GM21825 (cell line): ENCODE measurements at regions not wholly inside any gene's neighbourhood (a gene's known extent, or its start where the extent isn't known, plus 50 kb on each side); places are given as distances from the start of the nearest gene placed in this dataset.

Experiments
- ATAC-seq: cut with Tn5 transposase; IDR thresholded peaks from one replicate; pipeline ENCODE4 v1.9.1; 2021; ENCODE audit warnings: mild to moderate bottlenecking, moderate library complexity; ENCODE audit not compliant: unreplicated experiment

DNA sequence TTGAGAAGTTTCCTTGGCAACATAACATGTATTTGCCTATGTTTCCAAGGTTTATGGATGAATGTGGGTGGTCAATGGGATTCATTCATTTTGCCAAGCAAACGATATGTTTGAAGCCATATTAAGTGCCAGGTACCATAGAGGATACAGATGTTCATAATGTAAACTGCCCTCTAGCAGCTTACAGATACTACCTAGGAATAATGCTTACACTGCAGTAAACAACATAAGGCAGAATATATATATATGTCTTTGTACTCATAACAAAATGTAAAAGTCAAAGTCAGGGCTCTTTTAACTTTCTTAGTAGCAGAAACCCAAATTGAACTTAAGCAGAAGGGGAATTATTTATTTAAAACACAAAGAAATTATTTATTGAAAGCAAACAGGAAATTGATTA is 171.6 kb upstream of the TNP1 start:
- no peak for ATAC-seq

DNA sequence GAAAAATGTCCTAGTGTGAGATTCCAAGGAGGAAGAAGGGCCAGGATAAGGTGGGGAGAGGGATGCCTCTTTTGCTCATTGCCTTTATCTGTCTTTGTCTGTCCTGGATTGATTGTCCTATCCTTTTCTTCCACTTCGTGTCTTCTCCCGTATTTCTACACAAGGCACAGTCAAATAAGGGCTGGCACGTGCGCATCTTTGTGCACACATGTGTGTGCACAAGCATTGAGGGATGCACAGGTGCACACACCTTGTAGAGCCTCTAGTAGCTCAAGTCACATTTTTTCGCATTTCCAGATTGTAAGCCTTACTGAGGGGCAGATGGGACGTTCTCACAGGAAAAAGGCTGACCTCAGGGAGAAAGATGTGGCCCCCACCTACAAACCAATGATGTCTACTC is 170.2 kb upstream of the TNP1 start:
- ATAC-seq, result no peak

DNA sequence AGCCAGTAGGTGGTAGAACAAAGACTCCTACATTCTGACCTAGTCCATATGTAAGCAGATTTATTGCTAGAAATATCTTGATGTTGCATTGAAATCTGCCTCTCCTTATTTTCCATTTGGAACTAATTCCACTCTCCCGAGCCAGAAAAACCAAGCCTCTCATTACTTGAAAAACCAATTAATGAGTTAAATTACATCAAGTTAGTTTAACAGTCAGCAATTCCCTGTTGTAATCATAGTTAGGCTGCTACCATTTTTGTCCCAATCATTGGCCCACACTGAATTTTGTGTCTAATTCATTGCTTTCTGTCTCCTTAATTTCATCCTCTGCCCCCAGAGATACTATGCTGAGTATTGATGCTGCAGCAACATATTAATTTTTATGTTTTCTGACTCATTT is 168.3 kb upstream of the TNP1 start:
- ATAC-seq, result no peak

DNA sequence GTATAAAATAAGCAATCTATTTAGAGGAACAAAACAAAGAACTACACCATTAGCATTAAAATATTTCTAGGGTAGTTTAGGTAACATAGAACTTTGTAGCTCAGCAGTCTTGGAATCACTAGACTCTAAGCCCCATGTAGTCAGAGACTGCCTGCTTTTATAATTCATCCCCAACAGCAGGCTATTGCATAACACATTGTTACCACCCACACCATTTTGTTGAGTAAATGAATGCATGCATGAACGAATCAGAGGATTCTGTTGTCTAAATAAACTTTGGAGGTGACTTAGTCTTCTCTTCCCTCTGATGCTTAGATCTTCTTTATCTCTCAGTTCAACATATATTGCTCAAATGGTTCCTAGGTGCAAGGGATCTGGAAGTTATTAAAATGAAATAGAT is 167.6 kb upstream of the TNP1 start:
- no peak for ATAC-seq

DNA sequence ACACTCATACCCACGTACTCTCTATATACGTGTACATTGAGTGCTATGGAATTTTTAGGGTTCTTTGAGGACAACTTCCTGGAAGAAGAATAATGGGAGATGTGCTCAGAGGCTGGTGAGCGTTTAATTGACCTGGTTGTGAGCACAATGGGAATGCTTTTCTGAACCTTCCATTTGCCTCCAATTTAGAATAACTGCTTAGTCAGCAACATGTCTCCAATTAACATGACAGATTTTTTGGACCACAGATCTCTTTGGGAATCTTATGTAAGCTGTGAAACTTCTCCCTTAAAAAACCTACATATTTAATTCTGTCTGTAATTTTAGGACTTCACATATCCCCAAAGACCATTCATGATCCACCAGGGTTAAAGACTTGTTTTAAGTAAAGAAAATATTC is 166.7 kb upstream of the TNP1 start:
- no peak for ATAC-seq

DNA sequence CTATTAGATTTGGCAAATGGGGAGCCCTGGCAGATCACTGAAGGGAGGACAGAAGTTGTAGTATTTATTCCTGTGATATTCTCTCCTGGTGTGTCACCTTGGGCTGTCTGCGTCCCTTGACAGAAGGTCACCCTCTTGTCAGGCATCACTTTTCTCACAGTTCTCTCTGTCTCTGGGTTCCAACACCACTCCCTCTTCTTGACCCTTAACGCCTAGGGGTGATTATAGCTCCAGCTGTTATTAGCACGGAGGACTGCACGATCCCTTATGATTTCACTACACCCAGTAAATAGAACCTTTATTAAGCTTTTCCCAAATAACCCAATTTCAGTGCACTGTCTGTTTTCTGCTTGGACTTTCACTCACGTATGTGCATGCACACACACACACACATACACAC is 166.3 kb upstream of the TNP1 start:
- no peak for ATAC-seq

DNA sequence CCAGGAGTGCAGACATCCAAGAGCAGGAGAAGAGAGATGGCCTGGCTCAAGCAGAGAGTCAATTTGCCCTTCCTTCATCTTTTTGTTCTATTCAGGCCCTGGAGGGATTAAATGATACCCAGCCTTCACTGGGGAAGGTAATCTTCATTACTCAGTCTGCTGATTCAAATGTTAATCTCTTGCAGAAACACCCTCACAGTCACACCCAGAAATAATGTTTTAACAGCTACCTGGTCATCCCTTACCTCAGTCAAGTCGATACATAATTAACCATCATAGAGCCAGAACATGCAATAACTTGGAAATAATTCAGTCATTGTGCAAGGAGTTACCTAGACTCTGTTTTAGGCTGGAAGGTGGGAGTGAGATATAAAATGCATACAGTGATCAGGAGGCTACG is 163.7 kb upstream of the TNP1 start:
- no peak for ATAC-seq

DNA sequence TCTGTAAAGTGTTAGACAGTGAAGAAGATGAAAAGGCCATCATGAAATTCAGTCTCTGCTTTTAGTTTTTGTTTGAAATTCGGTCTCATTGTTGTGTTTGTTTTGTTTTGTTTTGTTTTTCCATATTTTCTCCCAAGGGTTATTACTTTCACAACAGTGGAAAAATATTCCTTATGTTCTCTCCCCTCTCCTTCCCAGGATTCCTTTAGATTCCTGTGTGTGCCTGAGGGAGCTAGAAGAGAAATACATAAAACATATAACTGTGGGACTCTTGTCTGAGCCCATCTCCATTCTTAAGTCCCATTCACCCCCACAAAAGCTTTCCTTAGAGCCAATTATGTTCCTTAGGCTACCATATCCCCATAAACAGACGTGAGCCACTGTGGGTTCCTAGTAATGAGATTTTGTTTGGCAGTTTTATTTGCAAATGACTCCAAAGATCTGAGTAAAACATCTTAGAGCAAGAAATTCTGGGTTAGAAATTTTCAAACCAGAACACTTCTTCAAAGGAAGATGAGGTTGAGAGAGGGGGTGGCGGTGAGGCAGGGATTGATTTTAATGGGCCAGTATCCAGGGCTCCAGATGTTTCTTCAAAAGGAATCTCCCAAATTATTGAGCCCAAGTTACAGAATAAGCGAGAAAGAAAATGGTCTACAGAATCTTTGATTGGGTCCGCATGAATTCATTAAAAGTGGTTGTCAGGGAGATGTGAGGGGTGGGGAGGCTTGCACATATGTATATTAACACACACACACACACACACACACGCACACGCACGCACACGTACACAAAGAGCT is 157.8 kb upstream of the TNP1 start:
- ATAC-seq, result no peak

DNA sequence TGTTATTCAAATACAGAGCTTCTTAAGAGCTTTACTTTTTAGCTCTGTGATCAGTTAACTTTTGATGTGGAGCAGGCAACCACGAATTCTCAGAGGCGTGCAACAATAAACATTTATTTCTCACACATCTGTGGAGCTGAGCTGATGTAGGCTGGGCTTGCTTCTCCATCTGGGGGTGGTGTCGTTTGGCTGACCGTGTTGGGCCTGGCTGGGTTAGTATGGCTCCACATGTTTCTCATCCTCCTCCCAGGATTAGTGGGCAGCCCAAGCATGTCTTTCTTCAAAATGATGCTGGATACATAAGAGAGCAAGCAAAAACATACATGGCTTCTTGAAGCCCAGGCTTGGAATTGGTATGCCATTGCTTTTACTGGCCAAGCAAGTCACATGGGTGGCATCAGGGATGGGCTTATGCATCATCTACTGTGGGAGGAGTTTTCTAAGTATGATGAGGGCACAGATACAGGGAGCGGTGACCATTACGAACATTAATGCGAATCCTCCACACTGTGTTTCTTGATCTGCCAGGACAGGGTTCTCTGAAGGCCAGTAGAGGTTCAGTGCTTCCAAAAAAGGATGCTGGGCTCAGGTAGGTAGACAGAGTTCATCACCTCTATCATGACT is 157.0 kb upstream of the TNP1 start:
- ATAC-seq, result no peak

DNA sequence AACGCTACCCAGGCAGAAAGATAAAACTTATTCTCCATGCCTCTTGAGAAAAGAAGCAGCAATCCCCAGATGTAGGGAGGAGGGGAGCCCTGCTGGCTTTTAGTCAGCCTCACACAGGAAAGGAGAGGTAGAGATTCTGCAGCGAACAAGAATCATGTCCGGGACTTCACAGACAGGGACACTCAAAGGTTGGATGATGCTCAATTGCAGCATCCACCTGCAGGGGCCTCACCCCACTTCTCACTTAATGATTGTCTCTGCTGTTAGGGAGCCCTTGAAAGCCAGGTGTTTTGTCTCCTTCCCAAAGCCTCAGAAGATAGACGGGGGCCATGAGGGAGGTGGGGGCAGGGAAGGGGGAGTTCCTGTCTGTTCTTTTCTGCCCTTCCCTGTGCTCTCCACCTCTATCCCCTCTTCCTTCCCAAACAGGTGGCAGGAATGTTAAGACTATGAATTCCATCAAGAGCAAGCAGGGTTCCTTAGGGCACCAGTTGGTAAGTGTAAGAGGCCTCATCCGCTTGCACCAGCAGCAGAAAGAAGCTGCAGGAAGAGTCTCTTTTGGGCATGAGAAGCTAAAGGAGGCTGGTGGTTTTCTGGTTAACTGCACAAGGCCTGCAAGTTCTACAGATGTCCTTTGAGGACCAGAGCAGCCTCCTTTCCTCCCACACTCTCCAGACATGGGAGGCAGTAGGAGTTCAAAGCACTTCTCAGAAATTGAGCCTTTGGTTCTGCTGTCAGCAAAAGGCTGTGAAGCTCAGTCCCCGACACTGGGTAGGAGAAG is 154.7 kb upstream of the TNP1 start:
- ATAC-seq, result no peak

DNA sequence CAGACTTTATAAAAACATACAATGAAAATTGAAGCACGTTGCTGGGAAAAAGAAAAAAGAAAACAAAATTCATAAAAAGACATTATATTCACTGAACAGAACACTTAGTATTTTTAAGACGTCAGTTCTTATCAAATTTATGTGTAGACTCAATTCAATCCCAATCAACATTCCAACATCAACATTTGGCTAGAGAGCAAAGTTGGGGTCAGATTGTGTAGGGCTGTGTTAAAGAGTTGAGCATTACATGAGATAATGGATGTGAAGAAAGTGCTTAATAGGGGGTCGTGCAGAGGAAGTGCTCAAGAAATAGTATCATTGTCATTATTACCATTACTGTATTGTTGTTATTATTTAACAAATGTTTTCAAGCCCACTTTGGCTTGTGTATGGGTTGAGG is 154.1 kb upstream of the TNP1 start:
- no peak for ATAC-seq

DNA sequence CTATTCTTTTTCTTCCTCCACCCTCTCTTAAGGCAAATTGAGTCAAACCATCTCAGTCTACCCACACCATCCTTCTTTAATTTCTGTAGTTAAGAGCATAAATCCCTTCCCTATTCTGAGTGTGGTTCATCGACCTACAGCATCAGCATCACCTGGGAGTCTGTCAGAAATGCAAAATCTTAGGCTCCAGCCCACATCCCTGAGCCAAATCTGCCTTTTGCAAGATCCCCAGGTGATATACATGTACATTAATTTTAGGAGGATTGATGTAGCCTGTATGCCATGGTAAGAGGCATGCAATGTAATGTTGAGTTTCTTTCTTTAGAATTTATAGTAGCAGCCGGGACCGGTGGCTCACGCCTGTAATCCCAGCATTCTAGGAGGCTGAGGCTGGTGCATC is 151.7 kb upstream of the TNP1 start:
- no peak for ATAC-seq

DNA sequence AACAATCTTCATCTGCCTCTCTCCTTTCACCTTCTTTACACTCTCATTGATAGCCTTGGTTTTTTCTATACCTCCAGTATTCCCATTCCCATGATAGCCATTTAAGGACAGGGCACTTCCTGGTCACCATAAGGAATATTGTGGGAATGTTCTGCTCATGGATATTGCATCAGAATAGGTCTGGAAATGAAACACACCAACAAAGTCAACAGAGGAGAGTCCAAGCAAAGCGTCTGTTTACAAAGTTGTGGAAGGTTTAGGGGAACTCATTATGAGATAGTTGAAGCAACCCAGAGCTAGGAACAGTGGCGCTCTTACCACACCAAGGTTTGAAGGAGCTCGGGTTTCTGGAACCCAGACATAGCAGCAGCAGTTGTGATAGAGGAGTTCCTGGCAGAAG is 150.3 kb upstream of the TNP1 start:
- no peak for ATAC-seq

DNA sequence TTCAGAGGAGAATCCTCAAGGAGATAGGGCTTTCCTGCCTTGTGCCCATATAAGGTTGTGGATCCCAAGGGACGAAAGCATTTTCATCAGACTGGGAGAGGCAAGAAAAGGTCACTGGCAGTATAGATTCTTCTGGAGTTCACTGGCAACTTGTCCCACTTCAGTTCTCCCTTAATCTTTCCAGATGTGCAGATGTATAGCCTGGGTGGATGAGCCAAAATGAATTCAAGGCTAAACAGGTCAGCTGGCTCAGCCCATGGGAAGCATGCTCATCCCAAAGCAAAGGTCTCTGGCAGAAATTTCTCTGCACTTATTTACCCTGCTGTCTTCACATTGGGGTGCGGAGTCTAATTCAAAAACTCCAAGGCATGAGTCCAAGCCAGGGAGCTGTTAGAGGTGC is 148.9 kb upstream of the TNP1 start:
- no peak for ATAC-seq

DNA sequence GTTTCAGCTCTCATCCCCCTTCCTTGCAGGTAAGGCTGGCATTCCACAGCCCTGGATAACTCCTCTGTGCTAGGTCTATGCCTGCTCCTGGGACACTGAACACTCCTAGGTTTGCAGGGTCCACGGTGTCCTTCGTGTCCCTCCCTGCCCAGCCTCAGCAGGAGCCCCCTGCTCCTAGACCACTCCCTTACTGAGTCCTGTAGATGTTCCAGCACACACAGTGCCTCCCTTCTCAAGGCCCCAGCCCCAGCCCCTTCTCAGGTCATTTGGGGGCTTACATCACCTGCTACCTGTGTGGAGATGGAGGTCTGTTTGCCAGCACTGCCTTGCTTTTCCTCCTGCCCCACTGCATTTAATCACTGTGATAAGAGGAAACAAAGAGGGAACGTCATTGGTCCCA is 146.4 kb upstream of the TNP1 start:
- ATAC-seq, result no peak

DNA sequence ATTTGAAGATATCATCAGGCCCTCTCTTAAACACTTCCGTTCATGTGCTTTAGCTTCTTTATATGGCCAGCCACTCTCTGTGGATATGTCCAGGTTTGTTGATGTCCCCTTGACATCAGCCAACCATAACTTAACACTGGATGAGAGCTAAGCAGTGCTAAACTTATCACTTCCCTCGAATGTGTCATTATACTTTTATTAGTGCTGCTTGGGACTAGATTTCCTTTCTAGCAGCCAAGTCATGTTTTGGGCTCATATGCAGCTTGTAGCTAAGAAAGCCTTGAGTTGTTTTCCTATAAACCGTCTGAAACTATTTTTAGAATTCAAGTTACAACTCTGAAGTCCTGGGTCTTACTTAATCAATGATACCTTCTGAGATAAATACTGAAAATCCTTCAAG is 144.8 kb upstream of the TNP1 start:
- no peak for ATAC-seq

DNA sequence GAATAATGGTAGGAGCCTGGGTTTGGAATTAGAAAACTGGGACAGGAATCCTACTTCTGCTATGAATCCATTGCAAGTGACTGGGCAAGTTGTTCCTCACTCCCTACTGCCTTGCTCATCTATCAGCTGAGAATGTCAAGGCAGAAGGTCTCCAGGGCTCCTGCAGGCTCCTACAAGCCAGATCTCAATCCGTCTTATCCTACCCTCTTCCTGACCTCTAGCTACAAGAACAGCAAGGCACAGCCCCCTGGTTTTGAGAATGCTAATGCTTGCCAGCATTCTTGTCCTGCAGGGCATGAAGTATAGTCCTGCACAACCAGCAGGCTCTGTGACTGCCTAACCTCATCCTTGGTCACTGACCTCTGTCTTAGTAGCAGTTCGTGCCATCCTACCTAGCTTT is 141.9 kb upstream of the TNP1 start:
- no peak for ATAC-seq

DNA sequence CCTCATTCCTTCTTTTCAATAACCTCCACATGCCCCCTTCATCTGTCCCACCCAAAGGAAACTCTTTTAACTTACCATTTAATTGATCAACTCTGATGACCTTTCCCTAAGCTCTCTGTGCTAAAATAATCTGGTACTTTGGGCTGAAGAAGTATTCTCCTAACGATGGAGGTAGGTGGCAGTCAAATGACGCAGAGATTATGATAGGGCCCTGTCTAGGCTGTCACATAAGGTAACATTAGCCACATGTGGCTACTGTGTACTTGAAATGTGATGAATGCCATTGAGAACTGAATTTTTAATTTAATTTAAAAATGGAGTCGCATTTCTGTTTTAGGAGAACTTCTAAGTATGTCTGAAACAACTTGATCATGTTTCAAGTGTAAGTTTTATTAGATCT is 140.5 kb upstream of the TNP1 start:
- no peak for ATAC-seq

DNA sequence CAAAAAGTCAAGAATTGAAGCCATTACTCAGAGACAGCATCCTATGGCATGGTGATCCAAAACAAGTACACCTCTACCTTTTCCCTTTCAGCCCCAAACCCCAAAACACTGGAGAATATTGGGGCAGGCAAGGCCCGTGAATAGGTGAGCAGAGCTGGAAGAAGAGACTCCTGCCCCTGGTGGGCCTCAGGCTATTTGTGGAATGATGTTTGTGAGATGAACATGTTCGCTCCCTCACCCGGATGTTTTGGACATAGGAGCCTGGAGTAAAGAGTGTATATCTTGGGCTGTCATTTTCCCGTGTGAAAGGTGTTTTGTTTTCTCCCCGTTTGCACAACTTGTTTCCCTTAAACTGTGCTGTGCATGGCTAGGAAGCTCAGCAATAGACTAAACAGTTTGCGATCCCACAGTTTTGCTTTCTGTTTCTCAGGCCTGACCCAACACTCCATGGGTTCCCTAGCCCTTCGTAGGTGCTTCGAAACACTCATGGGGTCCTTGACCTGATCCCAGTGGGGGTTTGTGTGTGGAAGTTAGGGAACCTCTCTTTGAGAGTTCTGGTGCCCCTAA is 136.5 kb upstream of the TNP1 start:
- no peak for ATAC-seq

DNA sequence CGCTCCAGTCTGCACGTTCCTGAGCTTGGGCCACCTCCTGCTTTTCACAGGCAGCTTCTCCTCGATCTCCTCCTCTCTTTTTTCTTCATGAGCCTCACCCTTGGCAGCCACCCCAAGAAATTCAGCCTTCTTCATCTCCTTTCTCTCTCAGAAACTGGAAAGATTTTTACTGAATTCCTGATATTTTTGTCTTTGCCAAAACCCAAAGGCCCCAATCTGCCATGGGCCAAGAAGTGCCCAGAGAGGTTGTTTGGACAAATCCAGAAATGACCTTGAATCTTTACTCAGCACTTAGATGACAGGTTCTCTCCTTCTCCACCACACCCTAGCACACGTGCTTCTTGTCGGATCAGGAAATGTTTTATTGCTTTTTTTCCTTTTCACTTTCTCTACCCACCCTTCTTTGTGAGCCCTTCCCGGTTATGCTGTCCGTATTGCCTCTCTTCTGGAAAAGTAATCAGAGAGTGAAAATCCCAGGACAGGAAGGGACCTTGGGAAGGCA is 134.5 kb upstream of the TNP1 start:
- ATAC-seq, result no peak

DNA sequence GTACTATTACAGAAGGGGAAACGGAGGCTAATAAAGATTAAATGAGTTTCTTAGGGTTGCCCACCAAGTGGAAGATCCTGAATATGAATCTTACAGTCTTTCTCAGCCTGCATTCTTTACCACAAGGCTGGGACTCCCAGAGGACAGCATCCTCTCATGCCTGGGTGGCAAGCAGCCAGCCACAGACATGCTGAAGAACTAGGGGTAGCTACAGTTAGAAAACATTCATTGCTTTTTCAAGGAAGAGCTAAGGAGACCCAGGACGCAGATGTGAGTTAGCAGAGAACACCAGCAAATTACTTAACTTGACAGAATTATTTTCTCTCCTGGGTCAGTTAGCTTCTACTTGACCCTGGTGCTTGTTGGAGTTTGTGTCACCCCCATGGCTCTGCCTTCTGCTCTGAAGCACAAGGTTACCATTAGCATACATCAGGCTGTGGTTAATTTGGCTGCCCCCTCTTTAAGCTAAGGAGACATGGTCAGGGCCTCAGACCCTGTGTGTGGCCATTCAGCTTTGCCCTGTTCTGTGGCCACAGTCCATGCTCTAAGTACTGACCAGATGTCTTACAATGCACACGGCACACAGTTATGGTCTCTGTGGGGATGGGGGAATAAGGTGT is 132.3 kb upstream of the TNP1 start:
- no peak for ATAC-seq
